ENCODE measurements at regions not wholly inside any gene's neighbourhood (a gene's known extent, or its start where the extent isn't known, plus 50 kb on each side); places are given as distances from the start of the nearest gene placed in this dataset.

DNA sequence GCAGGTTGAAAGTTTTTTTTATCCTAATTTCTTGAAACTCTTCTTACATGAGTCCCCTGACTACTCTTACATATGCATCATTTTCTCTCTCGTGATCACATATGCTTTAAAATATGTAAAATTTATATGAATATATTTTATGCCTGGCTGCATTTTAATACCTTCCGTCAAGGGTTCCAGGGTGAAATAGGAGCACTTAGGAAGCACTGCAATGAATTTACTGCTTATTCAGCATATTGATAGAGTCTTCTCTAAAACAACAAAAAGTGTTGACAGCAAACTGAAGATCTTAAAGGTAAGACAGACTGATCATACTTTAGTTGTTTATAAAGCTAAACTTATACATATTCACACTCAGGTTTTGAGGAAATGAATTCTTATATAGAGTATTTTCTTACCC is 1191.6 kb upstream of the CRIM1 start (continued):
- TF ChIP-seq, protein P1, sequence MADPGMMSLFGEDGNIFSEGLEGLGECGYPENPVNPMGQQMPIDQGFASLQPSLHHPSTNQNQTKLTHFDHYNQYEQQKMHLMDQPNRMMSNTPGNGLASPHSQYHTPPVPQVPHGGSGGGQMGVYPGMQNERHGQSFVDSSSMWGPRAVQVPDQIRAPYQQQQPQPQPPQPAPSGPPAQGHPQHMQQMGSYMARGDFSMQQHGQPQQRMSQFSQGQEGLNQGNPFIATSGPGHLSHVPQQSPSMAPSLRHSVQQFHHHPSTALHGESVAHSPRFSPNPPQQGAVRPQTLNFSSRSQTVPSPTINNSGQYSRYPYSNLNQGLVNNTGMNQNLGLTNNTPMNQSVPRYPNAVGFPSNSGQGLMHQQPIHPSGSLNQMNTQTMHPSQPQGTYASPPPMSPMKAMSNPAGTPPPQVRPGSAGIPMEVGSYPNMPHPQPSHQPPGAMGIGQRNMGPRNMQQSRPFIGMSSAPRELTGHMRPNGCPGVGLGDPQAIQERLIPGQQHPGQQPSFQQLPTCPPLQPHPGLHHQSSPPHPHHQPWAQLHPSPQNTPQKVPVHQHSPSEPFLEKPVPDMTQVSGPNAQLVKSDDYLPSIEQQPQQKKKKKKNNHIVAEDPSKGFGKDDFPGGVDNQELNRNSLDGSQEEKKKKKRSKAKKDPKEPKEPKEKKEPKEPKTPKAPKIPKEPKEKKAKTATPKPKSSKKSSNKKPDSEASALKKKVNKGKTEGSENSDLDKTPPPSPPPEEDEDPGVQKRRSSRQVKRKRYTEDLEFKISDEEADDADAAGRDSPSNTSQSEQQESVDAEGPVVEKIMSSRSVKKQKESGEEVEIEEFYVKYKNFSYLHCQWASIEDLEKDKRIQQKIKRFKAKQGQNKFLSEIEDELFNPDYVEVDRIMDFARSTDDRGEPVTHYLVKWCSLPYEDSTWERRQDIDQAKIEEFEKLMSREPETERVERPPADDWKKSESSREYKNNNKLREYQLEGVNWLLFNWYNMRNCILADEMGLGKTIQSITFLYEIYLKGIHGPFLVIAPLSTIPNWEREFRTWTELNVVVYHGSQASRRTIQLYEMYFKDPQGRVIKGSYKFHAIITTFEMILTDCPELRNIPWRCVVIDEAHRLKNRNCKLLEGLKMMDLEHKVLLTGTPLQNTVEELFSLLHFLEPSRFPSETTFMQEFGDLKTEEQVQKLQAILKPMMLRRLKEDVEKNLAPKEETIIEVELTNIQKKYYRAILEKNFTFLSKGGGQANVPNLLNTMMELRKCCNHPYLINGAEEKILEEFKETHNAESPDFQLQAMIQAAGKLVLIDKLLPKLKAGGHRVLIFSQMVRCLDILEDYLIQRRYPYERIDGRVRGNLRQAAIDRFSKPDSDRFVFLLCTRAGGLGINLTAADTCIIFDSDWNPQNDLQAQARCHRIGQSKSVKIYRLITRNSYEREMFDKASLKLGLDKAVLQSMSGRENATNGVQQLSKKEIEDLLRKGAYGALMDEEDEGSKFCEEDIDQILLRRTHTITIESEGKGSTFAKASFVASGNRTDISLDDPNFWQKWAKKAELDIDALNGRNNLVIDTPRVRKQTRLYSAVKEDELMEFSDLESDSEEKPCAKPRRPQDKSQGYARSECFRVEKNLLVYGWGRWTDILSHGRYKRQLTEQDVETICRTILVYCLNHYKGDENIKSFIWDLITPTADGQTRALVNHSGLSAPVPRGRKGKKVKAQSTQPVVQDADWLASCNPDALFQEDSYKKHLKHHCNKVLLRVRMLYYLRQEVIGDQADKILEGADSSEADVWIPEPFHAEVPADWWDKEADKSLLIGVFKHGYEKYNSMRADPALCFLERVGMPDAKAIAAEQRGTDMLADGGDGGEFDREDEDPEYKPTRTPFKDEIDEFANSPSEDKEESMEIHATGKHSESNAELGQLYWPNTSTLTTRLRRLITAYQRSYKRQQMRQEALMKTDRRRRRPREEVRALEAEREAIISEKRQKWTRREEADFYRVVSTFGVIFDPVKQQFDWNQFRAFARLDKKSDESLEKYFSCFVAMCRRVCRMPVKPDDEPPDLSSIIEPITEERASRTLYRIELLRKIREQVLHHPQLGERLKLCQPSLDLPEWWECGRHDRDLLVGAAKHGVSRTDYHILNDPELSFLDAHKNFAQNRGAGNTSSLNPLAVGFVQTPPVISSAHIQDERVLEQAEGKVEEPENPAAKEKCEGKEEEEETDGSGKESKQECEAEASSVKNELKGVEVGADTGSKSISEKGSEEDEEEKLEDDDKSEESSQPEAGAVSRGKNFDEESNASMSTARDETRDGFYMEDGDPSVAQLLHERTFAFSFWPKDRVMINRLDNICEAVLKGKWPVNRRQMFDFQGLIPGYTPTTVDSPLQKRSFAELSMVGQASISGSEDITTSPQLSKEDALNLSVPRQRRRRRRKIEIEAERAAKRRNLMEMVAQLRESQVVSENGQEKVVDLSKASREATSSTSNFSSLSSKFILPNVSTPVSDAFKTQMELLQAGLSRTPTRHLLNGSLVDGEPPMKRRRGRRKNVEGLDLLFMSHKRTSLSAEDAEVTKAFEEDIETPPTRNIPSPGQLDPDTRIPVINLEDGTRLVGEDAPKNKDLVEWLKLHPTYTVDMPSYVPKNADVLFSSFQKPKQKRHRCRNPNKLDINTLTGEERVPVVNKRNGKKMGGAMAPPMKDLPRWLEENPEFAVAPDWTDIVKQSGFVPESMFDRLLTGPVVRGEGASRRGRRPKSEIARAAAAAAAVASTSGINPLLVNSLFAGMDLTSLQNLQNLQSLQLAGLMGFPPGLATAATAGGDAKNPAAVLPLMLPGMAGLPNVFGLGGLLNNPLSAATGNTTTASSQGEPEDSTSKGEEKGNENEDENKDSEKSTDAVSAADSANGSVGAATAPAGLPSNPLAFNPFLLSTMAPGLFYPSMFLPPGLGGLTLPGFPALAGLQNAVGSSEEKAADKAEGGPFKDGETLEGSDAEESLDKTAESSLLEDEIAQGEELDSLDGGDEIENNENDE (IDR thresholded peaks at IDR 0.05; ENCODE audit: insufficient replicate concordance, low read length): no peak

Data from H1 (cell line).